Endothelial cell of umbilical vein (primary cell): ENCODE measurements at regions not wholly inside any gene's neighbourhood (a gene's known extent, or its start where the extent isn't known, plus 50 kb on each side); places are given as distances from the start of the nearest gene placed in this dataset.

Source experiments
- BruUV-seq: library from RNA; stranded (reverse); fragments of 400-500 nt; replicated peaks from 2 replicates; lab custom pipeline; 2021; lab: Mats Ljungman, UMichigan
- CTCF ChIA-PET: fragments of 300-600, 350-600 bp; sonication (Branson Sonifier 250); formaldehyde crosslinking; loops from one replicate; lab custom pipeline; 2021; ENCODE audit warnings: antibody characterized with exemption, inconsistent platforms; lab: Charles Lee
- POLR2A ChIA-PET: fragments of 300-600, 350-600 bp; sonication (Branson Sonifier 250); formaldehyde crosslinking; loops from one replicate; lab custom pipeline; 2021; ENCODE audit warnings: antibody characterized with exemption, inconsistent platforms; lab: Charles Lee
- DNase-seq: peaks from one replicate; pipeline ENCODE4 v3.0.0-alpha.2; 2011; ENCODE audit warnings: low read depth, low spot score
- FAIRE-seq: peaks from 2 replicates; lab custom pipeline; 2011; peaks lifted over from hg19 to GRCh38; lab: Jason Lieb, UNC
- H2AFZ ChIP-seq: 2 replicates; pipeline ENCODE4 v1.6.0; 2012; ENCODE audit warnings: low read depth, low read length, control low read depth, inconsistent platforms
- H3K27ac ChIP-seq: 2 replicates; pipeline ENCODE4 v1.5.1; 2011; ENCODE audit warnings: low read depth, mild to moderate bottlenecking, control low read depth, low read length, moderate library complexity; ENCODE audit not compliant: insufficient read depth
- H3K27me3 ChIP-seq, 2 experiments: 2 replicates each; pipeline versions ENCODE4 v1.6.0 to v1.6.1; 2011; ENCODE audit warnings: low read length in 2 of 2, mixed read lengths in 1 of 2; ENCODE audit not compliant: control insufficient read depth in 2 of 2, insufficient read depth in 2 of 2
- H3K36me3 ChIP-seq, 2 experiments: 2 replicates in 1 of 2; 3 replicates in 1 of 2; pipeline ENCODE4 v1.5.1; 2011; ENCODE audit warnings: low read length in 2 of 2, mild to moderate bottlenecking in 1 of 2, moderate library complexity in 1 of 2; ENCODE audit not compliant: control insufficient read depth in 2 of 2, insufficient read depth in 2 of 2; ENCODE audit errors: extremely low read depth in 1 of 2
- H3K4me1 ChIP-seq: 3 replicates; pipeline ENCODE4 v1.5.1; 2011; ENCODE audit warnings: mild to moderate bottlenecking, low read length; ENCODE audit not compliant: control insufficient read depth, insufficient read depth; ENCODE audit errors: extremely low read depth
- H3K4me2 ChIP-seq: 2 replicates; pipeline ENCODE4 v1.6.1; 2011; ENCODE audit warnings: low read length, control low read depth, mixed read lengths; ENCODE audit not compliant: insufficient read depth
- H3K4me3 ChIP-seq, 3 experiments: fragments of 200-600 bp in 1 of 3; sonication (generic), shearing (Covaris generic) in 1 of 3; replicated peaks in 1 of 3; 2 replicates each; pipeline ENCODE4 v1.5.1; 2011 to 2016; ENCODE audit warnings: control low read depth in 3 of 3, low read length in 3 of 3, mild to moderate bottlenecking in 2 of 3, inconsistent platforms in 1 of 3, low read depth in 1 of 3, moderate library complexity in 1 of 3; ENCODE audit not compliant: insufficient read depth in 1 of 3
- H3K79me2 ChIP-seq: 2 replicates; pipeline ENCODE4 v1.6.0; 2012; ENCODE audit warnings: low read length, inconsistent platforms; ENCODE audit not compliant: control insufficient read depth, insufficient read depth
- H3K9ac ChIP-seq: replicated peaks from 2 replicates; pipeline ENCODE3; 2011; ENCODE audit warnings: low read length, control low read depth; ENCODE audit not compliant: insufficient read depth; ENCODE audit errors: extremely low read depth
- H3K9me1 ChIP-seq: replicated peaks from 3 replicates; pipeline ENCODE4 v1.6.0; 2011; ENCODE audit warnings: mild to moderate bottlenecking, low read length; ENCODE audit not compliant: control insufficient read depth, insufficient read depth; ENCODE audit errors: extremely low read depth
- H3K9me3 ChIP-seq: replicated peaks from 2 replicates; pipeline ENCODE4 v1.5.1; 2012; ENCODE audit warnings: low read length, inconsistent platforms; ENCODE audit not compliant: control insufficient read depth, insufficient read depth
- H4K20me1 ChIP-seq: replicated peaks from 2 replicates; pipeline ENCODE3; 2011; ENCODE audit warnings: mild to moderate bottlenecking, low read length; ENCODE audit not compliant: control insufficient read depth, insufficient read depth; ENCODE audit errors: extremely low read depth
- CTCF ChIP-seq, 2 donors: IDR thresholded peaks; 1 replicate in 1 of 2; 2 replicates in 1 of 2; pipeline ENCODE4 v1.5.1; 2011; ENCODE audit warnings: low read length in 2 of 2, mild to moderate bottlenecking in 2 of 2, moderate library complexity in 2 of 2, control low read depth in 1 of 2, inconsistent platforms in 1 of 2, low read depth in 1 of 2; ENCODE audit not compliant: insufficient read depth in 1 of 2; ENCODE audit errors: extremely low read depth in 1 of 2
- EZH2 ChIP-seq: IDR thresholded peaks from 2 replicates; pipeline ENCODE4 v1.6.1; 2012; ENCODE audit warnings: borderline replicate concordance, low read depth, mild to moderate bottlenecking, moderate library complexity, low read length, inconsistent platforms; ENCODE audit not compliant: severe bottlenecking
- FOS ChIP-seq: IDR thresholded peaks from 2 replicates; pipeline ENCODE4 v1.6.1; 2011; ENCODE audit warnings: mild to moderate bottlenecking, low read length, moderate library complexity, borderline replicate concordance; ENCODE audit not compliant: insufficient read depth
- GATA2 ChIP-seq: IDR thresholded peaks from 2 replicates; pipeline ENCODE4 v1.7.0; 2011; ENCODE audit warnings: low read depth, mild to moderate bottlenecking, moderate library complexity, mixed read lengths, low read length; ENCODE audit not compliant: insufficient read length, insufficient read depth
- JUN ChIP-seq: IDR thresholded peaks from 2 replicates; pipeline ENCODE4 v1.6.1; 2011; ENCODE audit warnings: borderline replicate concordance, low read depth; ENCODE audit not compliant: insufficient read length, insufficient read depth
- MAX ChIP-seq: IDR thresholded peaks from 2 replicates; pipeline ENCODE4 v1.6.1; 2011; ENCODE audit not compliant: insufficient read depth, insufficient read length
- POLR2A ChIP-seq: IDR thresholded peaks from 2 replicates; pipeline ENCODE4 v1.6.1; 2012; ENCODE audit warnings: low read depth, mild to moderate bottlenecking, control low read depth, low read length
- POLR2AphosphoS5 ChIP-seq: IDR thresholded peaks from 2 replicates; pipeline ENCODE4 v1.6.1; 2012; ENCODE audit warnings: low read depth, mild to moderate bottlenecking, control low read depth, low read length, moderate library complexity; ENCODE audit not compliant: insufficient read depth
- dilution Hi-C: fragments of 300-500 bp; cut with MboI; formaldehyde crosslinking; loops from one replicate; pipeline ENCODE4 v1.15.0; 2019; ENCODE audit warnings: low sequenced_read_pairs; ENCODE audit not compliant: extremely low pct_ligation_motif_present
- intact Hi-C: fragments of 100-400 bp; cut with micrococcal nuclease; formaldehyde crosslinking; loops from one replicate; pipeline ENCODE4 v1.10.0; 2022

GRCh38 chr7:9657257-9657656 is 1223.8 kb downstream of the NXPH1 start:
- Histone ChIP-seq H3K9ac (no peak overlapping the region), H3K9me1 (no peaks in the 10 kb centered on the region), H3K27me3 (no peaks in the 10 kb centered on the region), H4K20me1 (no peaks in the 10 kb centered on the region), H3K4me1 (no peaks in the 10 kb centered on the region), H3K36me3 (no peaks in the 10 kb centered on the region), H3K4me2 (no peak overlapping the region), H3K79me2 (no peaks in the 10 kb centered on the region), H3K27ac (no peak overlapping the region), H3K9me3 (peaks cover 2% of the 10 kb centered on the region), H3K4me3 (no peak overlapping the region), H2AFZ (no peak overlapping the region)
- no peak for DNase-seq
- BruUV-seq: no TSS peak
- TF ChIP-seq FOS: no peak
- TF ChIP-seq MAX: no peak
- no peak for TF ChIP-seq GATA2
- TF ChIP-seq POLR2A: no peak
- TF ChIP-seq JUN: no peak
- no peak for TF ChIP-seq CTCF (IDR thresholded peaks at IDR 0.05; ENCODE audit: extremely low read depth in 1 of 2, insufficient read depth in 1 of 2, low read depth in 1 of 2, low read length in 2 of 2)
- TF ChIP-seq POLR2AphosphoS5: no peak
- no peak for TF ChIP-seq EZH2
- ChIA-PET CTCF (no interaction called here), POLR2A (no interaction called here)
- FAIRE-seq: no peak
- dilution Hi-C loops: no loop called here
- intact Hi-C loops: no loop called here
